HEK293 (cell line): ENCODE measurements at regions not wholly inside any gene's neighbourhood (a gene's known extent, or its start where the extent isn't known, plus 50 kb on each side); places are given as distances from the start of the nearest gene placed in this dataset.

ENCODE experiments used
- CTCF ChIA-PET: fragments of 350-600 bp; formaldehyde crosslinking; extraction: SDS; loops from one replicate; lab custom pipeline; 2021; ENCODE audit warnings: antibody characterized with exemption; lab: Yijun Ruan, JAX
- POLR2A ChIA-PET: fragments of 300-600 bp; formaldehyde crosslinking; extraction: SDS; loops from one replicate; lab custom pipeline; 2020; ENCODE audit warnings: antibody characterized with exemption, inconsistent platforms; lab: Yijun Ruan, JAX
- H3K27ac ChIP-seq: fragments of 200-500 bp; sonication (Bioruptor generic); 2 replicates; pipeline ENCODE4 v1.5.1; 2014; ENCODE audit warnings: low read depth, low read length, control low read depth, inconsistent platforms; ENCODE audit errors: extremely low read depth
- H3K36me3 ChIP-seq, 2 experiments: fragments of 200-500 bp in 1 of 2; sonication (Bioruptor generic) in 1 of 2; 1 replicate in 1 of 2; 2 replicates in 1 of 2; pipeline ENCODE4 v1.5.1; 2014 to 2017; ENCODE audit warnings: inconsistent platforms in 2 of 2, low read length in 2 of 2; ENCODE audit not compliant: control insufficient read depth in 2 of 2, insufficient read depth in 1 of 2
- H3K4me1 ChIP-seq: fragments of 200-500 bp; sonication (Bioruptor generic); 2 replicates; pipeline ENCODE4 v1.5.1; 2014; ENCODE audit warnings: mild to moderate bottlenecking, low read length, inconsistent platforms; ENCODE audit not compliant: control insufficient read depth, insufficient read depth
- H3K4me3 ChIP-seq: 2 replicates; pipeline ENCODE4 v1.5.1; 2011; ENCODE audit warnings: low read depth, mild to moderate bottlenecking, control low read depth, low read length, moderate library complexity
- H3K9me3 ChIP-seq: fragments of 200-500 bp; sonication (Bioruptor generic); 2 replicates; pipeline ENCODE4 v1.5.1; 2014; ENCODE audit warnings: low read depth, low read length, inconsistent platforms; ENCODE audit not compliant: control insufficient read depth, insufficient read depth
- KLF10 ChIP-seq: fragments of 450-650 bp; IDR thresholded peaks from 2 replicates; pipeline ENCODE4 v1.5.1; 2018; ENCODE audit warnings: missing biosample characterization, mild to moderate bottlenecking, missing genetic modification characterization
- OSR2 ChIP-seq: fragments of 450-650 bp; formaldehyde crosslinking; IDR thresholded peaks from 2 replicates; pipeline ENCODE4 v1.5.1; 2016; ENCODE audit warnings: missing biosample characterization, missing genetic modification characterization
- REPIN1 ChIP-seq: fragments of 450-650 bp; formaldehyde crosslinking; IDR thresholded peaks from 2 replicates; pipeline ENCODE4 v1.5.1; 2017; ENCODE audit warnings: missing biosample characterization, missing genetic modification characterization, low read depth
- YY1 ChIP-seq: fragments of 450-650 bp; formaldehyde crosslinking; IDR thresholded peaks from 2 replicates; pipeline ENCODE4 v1.5.1; 2018; ENCODE audit warnings: missing biosample characterization, missing genetic modification characterization
- ZBTB1 ChIP-seq: fragments of 450-650 bp; formaldehyde crosslinking; IDR thresholded peaks from 2 replicates; pipeline ENCODE4 v1.5.1; 2016; ENCODE audit warnings: missing biosample characterization, missing genetic modification characterization
- ZBTB21 ChIP-seq: fragments of 450-650 bp; formaldehyde crosslinking; IDR thresholded peaks from 2 replicates; pipeline ENCODE4 v1.5.1; 2017; ENCODE audit warnings: missing biosample characterization, missing genetic modification characterization
- ZEB2 ChIP-seq: fragments of 450-650 bp; formaldehyde crosslinking; IDR thresholded peaks from 2 replicates; pipeline ENCODE4 v1.5.1; 2016; ENCODE audit warnings: missing biosample characterization, missing genetic modification characterization
- ZIC2 ChIP-seq: fragments of 450-650 bp; formaldehyde crosslinking; IDR thresholded peaks from 2 replicates; pipeline ENCODE4 v1.5.1; 2016; ENCODE audit warnings: missing biosample characterization, missing genetic modification characterization
- ZNF114 ChIP-seq: fragments of 450-650 bp; formaldehyde crosslinking; IDR thresholded peaks from 2 replicates; pipeline ENCODE4 v1.5.0; 2017; ENCODE audit warnings: missing biosample characterization, missing genetic modification characterization
- ZNF175 ChIP-seq: fragments of 450-650 bp; formaldehyde crosslinking; IDR thresholded peaks from 2 replicates; pipeline ENCODE4 v1.5.1; 2016; ENCODE audit warnings: missing biosample characterization, missing genetic modification characterization
- ZNF184 ChIP-seq: fragments of 450-650 bp; IDR thresholded peaks from 2 replicates; pipeline ENCODE4 v1.5.1; 2018; ENCODE audit warnings: missing biosample characterization, mild to moderate bottlenecking, missing genetic modification characterization
- ZNF274 ChIP-seq, 2 experiments: fragments of 200-500 bp in 1 of 2; fragments of 450-650 bp in 1 of 2; sonication (Bioruptor generic) in 1 of 2; formaldehyde crosslinking in 1 of 2; IDR thresholded peaks; 2 replicates each; pipeline versions ENCODE4 v1.5.1 to v1.6.1; 2014 to 2016; ENCODE audit warnings: borderline replicate concordance in 1 of 2, inconsistent platforms in 1 of 2, low read length in 1 of 2, missing biosample characterization in 1 of 2, missing genetic modification characterization in 1 of 2
- ZNF324 ChIP-seq: fragments of 450-650 bp; formaldehyde crosslinking; IDR thresholded peaks from 2 replicates; pipeline ENCODE4 v1.5.1; 2016; ENCODE audit warnings: missing biosample characterization, missing genetic modification characterization
- ZNF416 ChIP-seq: fragments of 450-650 bp; formaldehyde crosslinking; IDR thresholded peaks from 2 replicates; pipeline ENCODE4 v1.5.1; 2016; ENCODE audit warnings: missing biosample characterization, missing genetic modification characterization
- ZNF426 ChIP-seq: fragments of 450-650 bp; formaldehyde crosslinking; IDR thresholded peaks from 2 replicates; pipeline ENCODE4 v1.5.1; 2017; ENCODE audit warnings: missing biosample characterization, missing genetic modification characterization, mild to moderate bottlenecking, inconsistent platforms, moderate library complexity
- ZNF433 ChIP-seq: fragments of 450-650 bp; formaldehyde crosslinking; IDR thresholded peaks from 2 replicates; pipeline ENCODE4 v1.5.1; 2016; ENCODE audit warnings: missing biosample characterization, missing genetic modification characterization, low read depth
- ZNF473 ChIP-seq: fragments of 450-650 bp; formaldehyde crosslinking; IDR thresholded peaks from 2 replicates; pipeline ENCODE4 v1.5.1; 2017; ENCODE audit warnings: missing biosample characterization, missing genetic modification characterization
- ZNF548 ChIP-seq: fragments of 450-650 bp; formaldehyde crosslinking; IDR thresholded peaks from 2 replicates; pipeline ENCODE4 v1.5.1; 2016; ENCODE audit warnings: missing biosample characterization, missing genetic modification characterization
- ZNF654 ChIP-seq: fragments of 450-650 bp; formaldehyde crosslinking; IDR thresholded peaks from 2 replicates; pipeline ENCODE4 v1.5.1; 2016; ENCODE audit warnings: low read depth, missing biosample characterization, missing genetic modification characterization
- ZNF777 ChIP-seq: fragments of 450-650 bp; formaldehyde crosslinking; IDR thresholded peaks from 2 replicates; pipeline ENCODE4 v1.5.1; 2017; ENCODE audit warnings: missing biosample characterization, missing genetic modification characterization, borderline replicate concordance
- ZNF785 ChIP-seq: fragments of 450-650 bp; formaldehyde crosslinking; IDR thresholded peaks from 2 replicates; pipeline ENCODE4 v1.5.1; 2016; ENCODE audit warnings: missing biosample characterization, missing genetic modification characterization
- ZSCAN16 ChIP-seq: fragments of 450-650 bp; formaldehyde crosslinking; IDR thresholded peaks from 2 replicates; pipeline ENCODE4 v1.5.1; 2016; ENCODE audit warnings: missing biosample characterization, missing genetic modification characterization
- ZXDB ChIP-seq: fragments of 450-650 bp; formaldehyde crosslinking; IDR thresholded peaks from 2 replicates; pipeline ENCODE4 v1.5.1; 2016; ENCODE audit warnings: missing biosample characterization, missing genetic modification characterization

- no peak for TF ChIP-seq ZBTB21 (tag by site-specific recombination)
- TF ChIP-seq YY1 (tag by site-specific recombination): no peak
- TF ChIP-seq ZNF274 (IDR thresholded peaks at IDR 0.05; ENCODE audit: low read length): no peak
- TF ChIP-seq ZNF274 (tag by site-specific recombination; IDR thresholded peaks at IDR 0.05; ENCODE audit: borderline replicate concordance): no peak
- TF ChIP-seq ZNF114 (tag by site-specific recombination): no peak
- TF ChIP-seq ZNF416: no peak
- no peak for TF ChIP-seq REPIN1
- TF ChIP-seq ZNF324: no peak
Observed at GRCh38 chrX:33379839-33380238, 168.5 kb upstream of the DMD start (continued).

GRCh38 chrX:33357606-33358005, 146.3 kb upstream of the DMD start:
- Histone ChIP-seq H3K36me3 (no peaks in the 10 kb centered on the region), H3K4me3 (no peak overlapping the region), H3K27ac (no peak overlapping the region), H3K4me1 (no peaks in the 10 kb centered on the region), H3K9me3 (no peaks in the 10 kb centered on the region)
- ChIA-PET POLR2A (no interaction called here), CTCF (no interaction called here)
- TF ChIP-seq ZBTB1 (no peak), ZBTB21 (tag by site-specific recombination) (no peak), ZEB2 (no peak), ZNF433 (tag by site-specific recombination) (no peak), ZNF473 (tag by site-specific recombination) (no peak), ZNF175 (tag by site-specific recombination) (no peak), ZSCAN16 (no peak)

- no peaks in the 10 kb centered on the region for H3K4me1 ChIP-seq
- no peak overlapping the region for H3K27ac ChIP-seq
- CTCF ChIA-PET: interaction anchor here (0.6 to 1.5 kb wide), 4 partner anchors 14 to 840 kb away, joined by 3 to 6 read pairs (median 3); no protein-coding TSS in a partner anchor
- no peak for TF ChIP-seq OSR2 (tag by site-specific recombination)
- TF ChIP-seq, all 188 proteins: peak for 0
- no peaks in the 10 kb centered on the region for H3K36me3 ChIP-seq
- H3K4me3 ChIP-seq: no peak overlapping the region
- no peaks in the 10 kb centered on the region for H3K9me3 ChIP-seq
- POLR2A ChIA-PET: no interaction called here
Observed at GRCh38 chrX:33339219-33339618, 127.9 kb upstream of the DMD start.

GRCh38 chrX:33336783-33337182, 125.4 kb upstream of the DMD start:
- no peaks in the 10 kb centered on the region for H3K4me1 ChIP-seq
- no peak overlapping the region for H3K4me3 ChIP-seq
- no peaks in the 10 kb centered on the region for H3K36me3 ChIP-seq
- ChIA-PET CTCF (interaction anchor here (0.6 to 2.0 kb wide), 7 partner anchors 10 to 806 kb away, joined by 3 to 10 read pairs (median 6); no protein-coding TSS in a partner anchor), POLR2A (no interaction called here)
- TF ChIP-seq ZNF654 (tag by site-specific recombination): peak; percentile 46
- no peak for TF ChIP-seq ZNF785 (tag by site-specific recombination)
- no peaks in the 10 kb centered on the region for H3K9me3 ChIP-seq
- no peak overlapping the region for H3K27ac ChIP-seq

GRCh38 chrX:33333271-33333670, 121.9 kb upstream of the DMD start:
- H3K9me3 ChIP-seq: no peaks in the 10 kb centered on the region
- CTCF ChIA-PET: interaction anchor here (1.0 kb wide), 1 partner anchor 554 kb away, joined by 3 read pairs; no protein-coding TSS in a partner anchor
- H3K4me1 ChIP-seq: no peaks in the 10 kb centered on the region
- POLR2A ChIA-PET: no interaction called here
- no peaks in the 10 kb centered on the region for H3K36me3 ChIP-seq
- TF ChIP-seq ZXDB (tag by site-specific recombination): no peak
- no peak for TF ChIP-seq ZNF184 (tag by site-specific recombination)
- no peak for TF ChIP-seq ZNF777
- TF ChIP-seq ZNF548: no peak
- no peak for TF ChIP-seq ZIC2
- no peak for TF ChIP-seq ZNF426 (tag by site-specific recombination)
- no peak for TF ChIP-seq KLF10 (tag by site-specific recombination)
- TF ChIP-seq, all 188 proteins: peak for 0
- Histone ChIP-seq H3K4me3 (no peak overlapping the region), H3K27ac (no peak overlapping the region)
